ENCODE measurements at regions not wholly inside any gene's neighbourhood (a gene's known extent, or its start where the extent isn't known, plus 50 kb on each side); places are given as distances from the start of the nearest gene placed in this dataset.

GRCh38 chr13:111599791-111600190, 279.3 kb downstream of the TEX29 start:
- no peak overlapping the region for H3K9ac ChIP-seq (ENCODE audit: low read length)
- peaks cover 3% of the 10 kb centered on the region for H3K9me3 Mint-ChIP-seq (ENCODE audit: unreplicated experiment)
- H3K27me3 ChIP-seq (ENCODE audit: insufficient read depth, low read length), result no peaks in the 10 kb centered on the region
- no peak overlapping the region for H3K27ac Mint-ChIP-seq (ENCODE audit: unreplicated experiment)
- no peak overlapping the region for H2AFZ ChIP-seq (ENCODE audit: low read depth, low read length)
- H3K4me2 ChIP-seq (ENCODE audit: low read length), result no peak overlapping the region
- TF ChIP-seq CTCF (IDR thresholded peaks at IDR 0.05; ENCODE audit: insufficient read depth, low read depth, low read length), result no peak
- TF ChIP-seq EZH2 (IDR thresholded peaks at IDR 0.05; ENCODE audit: insufficient read depth, low read length), result no peak
- no peak overlapping the region for H3K27ac ChIP-seq (ENCODE audit: low read depth, low read length)
- H3K4me1 Mint-ChIP-seq (ENCODE audit: low read depth, unreplicated experiment), result no peaks in the 10 kb centered on the region
- H3K36me3 Mint-ChIP-seq (ENCODE audit: low read depth, unreplicated experiment), result no peaks in the 10 kb centered on the region
- H3K36me3 ChIP-seq (ENCODE audit: insufficient read depth, low read length), result no peaks in the 10 kb centered on the region
- H3K4me3 ChIP-seq (ENCODE audit: insufficient read depth, low read depth, low read length), result no peak overlapping the region
- H3K27me3 Mint-ChIP-seq (ENCODE audit: low read depth, unreplicated experiment), result peaks cover 61% of the 10 kb centered on the region
- no peaks in the 10 kb centered on the region for H4K20me1 ChIP-seq (ENCODE audit: insufficient read depth, low read length)
- H3K4me3 Mint-ChIP-seq (ENCODE audit: unreplicated experiment), result no peak overlapping the region
- DNase-seq (ENCODE audit: low read depth) (no peak), FAIRE-seq (no peak)
- H3K9me3 ChIP-seq (ENCODE audit: insufficient read depth, low read depth, low read length), result peaks cover 5% of the 10 kb centered on the region
- H3K79me2 ChIP-seq (ENCODE audit: insufficient read depth, low read length), result no peaks in the 10 kb centered on the region
- H3K4me1 ChIP-seq (ENCODE audit: insufficient read depth, low read length), result no peaks in the 10 kb centered on the region

GRCh38 chr13:111602874-111603273, 282.4 kb downstream of the TEX29 start:
- Mint-ChIP-seq H3K9me3 (ENCODE audit: unreplicated experiment) (peaks cover 3% of the 10 kb centered on the region), H3K4me1 (ENCODE audit: low read depth, unreplicated experiment) (no peaks in the 10 kb centered on the region), H3K27me3 (ENCODE audit: low read depth, unreplicated experiment) (peaks cover 43% of the 10 kb centered on the region), H3K27ac (ENCODE audit: unreplicated experiment) (no peak overlapping the region), H3K36me3 (ENCODE audit: low read depth, unreplicated experiment) (no peaks in the 10 kb centered on the region), H3K4me3 (ENCODE audit: unreplicated experiment) (no peak overlapping the region)
- DNase-seq (ENCODE audit: low read depth) (no peak), FAIRE-seq (no peak)
- H2AFZ ChIP-seq (ENCODE audit: low read depth, low read length), result no peak overlapping the region
- H3K36me3 ChIP-seq (ENCODE audit: insufficient read depth, low read length), result no peaks in the 10 kb centered on the region
- H3K79me2 ChIP-seq (ENCODE audit: insufficient read depth, low read length), result no peaks in the 10 kb centered on the region
- no peaks in the 10 kb centered on the region for H3K9me3 ChIP-seq (ENCODE audit: insufficient read depth, low read depth, low read length)
- H4K20me1 ChIP-seq (ENCODE audit: insufficient read depth, low read length), result no peaks in the 10 kb centered on the region
- no peaks in the 10 kb centered on the region for H3K4me1 ChIP-seq (ENCODE audit: insufficient read depth, low read length)
- no peak overlapping the region for H3K4me2 ChIP-seq (ENCODE audit: low read length)
- no peak for TF ChIP-seq CTCF (IDR thresholded peaks at IDR 0.05; ENCODE audit: insufficient read depth, low read depth, low read length)
- no peak for TF ChIP-seq EZH2 (IDR thresholded peaks at IDR 0.05; ENCODE audit: insufficient read depth, low read length)
- H3K27ac ChIP-seq (ENCODE audit: low read depth, low read length), result no peak overlapping the region
- H3K9ac ChIP-seq (ENCODE audit: low read length), result no peak overlapping the region
- no peak overlapping the region for H3K4me3 ChIP-seq (ENCODE audit: insufficient read depth, low read depth, low read length)
- H3K27me3 ChIP-seq (ENCODE audit: insufficient read depth, low read length), result no peaks in the 10 kb centered on the region

- no peak for FAIRE-seq
- DNase-seq (ENCODE audit: low read depth), result no peak
- Histone ChIP-seq H3K36me3 (ENCODE audit: insufficient read depth, low read length) (no peaks in the 10 kb centered on the region), H3K27me3 (ENCODE audit: insufficient read depth, low read length) (no peaks in the 10 kb centered on the region), H4K20me1 (ENCODE audit: insufficient read depth, low read length) (no peaks in the 10 kb centered on the region), H3K4me2 (ENCODE audit: low read length) (no peak overlapping the region), H3K79me2 (ENCODE audit: insufficient read depth, low read length) (no peaks in the 10 kb centered on the region), H2AFZ (ENCODE audit: low read depth, low read length) (no peak overlapping the region), H3K9me3 (ENCODE audit: insufficient read depth, low read depth, low read length) (no peaks in the 10 kb centered on the region), H3K9ac (ENCODE audit: low read length) (no peak overlapping the region), H3K27ac (ENCODE audit: low read depth, low read length) (no peak overlapping the region), H3K4me1 (ENCODE audit: insufficient read depth, low read length) (no peaks in the 10 kb centered on the region), H3K4me3 (ENCODE audit: insufficient read depth, low read depth, low read length) (no peak overlapping the region)
- H3K9me3 Mint-ChIP-seq (ENCODE audit: unreplicated experiment), result peaks cover 3% of the 10 kb centered on the region
- no peaks in the 10 kb centered on the region for H3K36me3 Mint-ChIP-seq (ENCODE audit: low read depth, unreplicated experiment)
- H3K4me1 Mint-ChIP-seq (ENCODE audit: low read depth, unreplicated experiment), result no peaks in the 10 kb centered on the region
- no peak overlapping the region for H3K4me3 Mint-ChIP-seq (ENCODE audit: unreplicated experiment)
- TF ChIP-seq CTCF (IDR thresholded peaks at IDR 0.05; ENCODE audit: insufficient read depth, low read depth, low read length) (no peak), EZH2 (IDR thresholded peaks at IDR 0.05; ENCODE audit: insufficient read depth, low read length) (no peak)
- peaks cover 34% of the 10 kb centered on the region for H3K27me3 Mint-ChIP-seq (ENCODE audit: low read depth, unreplicated experiment)
- H3K27ac Mint-ChIP-seq (ENCODE audit: unreplicated experiment), result no peak overlapping the region
These were observed 283.7 kb downstream of the TEX29 start for GRCh38 chr13:111604097-111604496.
